ENCODE measurements at regions not wholly inside any gene's neighbourhood (a gene's known extent, or its start where the extent isn't known, plus 50 kb on each side); places are given as distances from the start of the nearest gene placed in this dataset.

DNA sequence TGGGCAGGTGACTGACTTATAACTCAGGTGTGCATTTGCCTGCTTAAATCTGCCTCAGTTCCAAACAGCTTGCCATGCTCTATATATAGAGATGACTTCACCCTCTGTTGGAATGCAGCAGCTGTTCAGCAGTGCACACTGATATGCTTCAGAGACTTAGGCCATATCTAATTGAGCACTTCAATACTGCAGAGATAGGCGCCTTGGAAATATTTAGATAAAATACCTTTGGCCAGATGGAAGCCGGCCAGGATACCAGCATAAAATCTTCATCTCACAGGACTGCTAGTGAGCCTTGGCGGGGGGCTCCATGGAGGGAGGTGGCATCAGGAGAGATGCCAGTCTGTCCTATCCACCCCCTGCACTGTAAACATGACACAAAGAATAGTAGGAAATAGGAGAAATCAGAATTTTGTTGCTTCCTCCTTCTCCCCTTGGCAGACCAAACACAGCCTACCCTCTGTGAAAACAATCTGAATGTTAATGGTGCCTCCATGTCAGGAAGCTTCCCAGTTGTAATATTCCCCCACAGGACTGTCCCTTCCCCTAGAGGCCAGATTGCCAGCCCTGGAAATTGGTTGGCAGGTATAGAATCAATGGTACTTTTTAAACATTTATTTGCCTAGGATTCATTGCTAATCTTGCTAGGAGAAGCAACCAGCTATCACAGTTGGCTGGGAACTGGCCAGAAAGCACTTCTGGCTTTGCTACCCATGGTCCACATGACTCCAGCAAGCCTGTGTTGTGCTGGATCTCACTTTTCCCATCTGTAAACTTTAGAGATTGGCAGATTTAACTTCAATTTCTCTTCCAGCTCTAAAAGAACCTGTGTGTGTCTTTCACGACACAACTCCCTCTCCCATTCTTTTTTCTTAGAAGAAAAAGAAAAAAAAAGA is 215.5 kb upstream of the KCNMB2 start:
- Mint-ChIP-seq H3K4me3 (ENCODE audit: unreplicated experiment) (no peak overlapping the region), H3K27ac (ENCODE audit: unreplicated experiment) (peak overlapping the region; percentile 84), H3K27me3 (ENCODE audit: low read depth) (no peaks in the 10 kb centered on the region), H3K9me3 (ENCODE audit: low read depth) (peaks cover 3% of the 10 kb centered on the region), H3K4me1 (ENCODE audit: low read depth) (peaks cover 42% of the 10 kb centered on the region), H3K36me3 (ENCODE audit: low read depth) (no peaks in the 10 kb centered on the region)
- TF ChIP-seq, protein P1, sequence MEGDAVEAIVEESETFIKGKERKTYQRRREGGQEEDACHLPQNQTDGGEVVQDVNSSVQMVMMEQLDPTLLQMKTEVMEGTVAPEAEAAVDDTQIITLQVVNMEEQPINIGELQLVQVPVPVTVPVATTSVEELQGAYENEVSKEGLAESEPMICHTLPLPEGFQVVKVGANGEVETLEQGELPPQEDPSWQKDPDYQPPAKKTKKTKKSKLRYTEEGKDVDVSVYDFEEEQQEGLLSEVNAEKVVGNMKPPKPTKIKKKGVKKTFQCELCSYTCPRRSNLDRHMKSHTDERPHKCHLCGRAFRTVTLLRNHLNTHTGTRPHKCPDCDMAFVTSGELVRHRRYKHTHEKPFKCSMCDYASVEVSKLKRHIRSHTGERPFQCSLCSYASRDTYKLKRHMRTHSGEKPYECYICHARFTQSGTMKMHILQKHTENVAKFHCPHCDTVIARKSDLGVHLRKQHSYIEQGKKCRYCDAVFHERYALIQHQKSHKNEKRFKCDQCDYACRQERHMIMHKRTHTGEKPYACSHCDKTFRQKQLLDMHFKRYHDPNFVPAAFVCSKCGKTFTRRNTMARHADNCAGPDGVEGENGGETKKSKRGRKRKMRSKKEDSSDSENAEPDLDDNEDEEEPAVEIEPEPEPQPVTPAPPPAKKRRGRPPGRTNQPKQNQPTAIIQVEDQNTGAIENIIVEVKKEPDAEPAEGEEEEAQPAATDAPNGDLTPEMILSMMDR (IDR thresholded peaks at IDR 0.05) = no peak
- DNase-seq (ENCODE audit: low spot score) = no peak

DNA sequence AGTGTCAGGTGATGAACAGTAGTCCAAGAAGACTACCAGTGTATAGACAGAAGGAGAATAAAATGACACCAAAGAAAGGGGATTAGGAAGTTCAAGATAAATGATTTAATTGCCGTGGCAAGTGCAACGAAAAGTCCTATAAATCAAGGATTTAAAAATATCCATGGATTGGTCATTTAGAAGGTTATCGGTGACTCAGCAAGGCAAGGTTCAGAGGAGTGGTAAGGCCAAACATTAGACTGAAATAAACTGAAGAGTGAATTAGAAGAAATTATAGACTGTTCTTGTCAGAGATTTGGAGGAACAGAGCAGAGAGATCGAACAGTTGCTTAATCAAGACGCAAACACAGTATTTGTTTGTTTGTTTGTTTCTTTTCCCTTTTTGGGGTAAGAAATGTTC is 211.9 kb upstream of the KCNMB2 start:
- no peaks in the 10 kb centered on the region for H3K27me3 Mint-ChIP-seq (ENCODE audit: low read depth)
- H3K4me1 Mint-ChIP-seq (ENCODE audit: low read depth) = peaks cover 38% of the 10 kb centered on the region
- no peak overlapping the region for H3K27ac Mint-ChIP-seq (ENCODE audit: unreplicated experiment)
- TF ChIP-seq, protein P1 (IDR thresholded peaks at IDR 0.05) = no peak
- no peak overlapping the region for H3K4me3 Mint-ChIP-seq (ENCODE audit: unreplicated experiment)
- DNase-seq (ENCODE audit: low spot score) = no peak
- peaks cover 3% of the 10 kb centered on the region for H3K9me3 Mint-ChIP-seq (ENCODE audit: low read depth)
- no peaks in the 10 kb centered on the region for H3K36me3 Mint-ChIP-seq (ENCODE audit: low read depth)

DNA sequence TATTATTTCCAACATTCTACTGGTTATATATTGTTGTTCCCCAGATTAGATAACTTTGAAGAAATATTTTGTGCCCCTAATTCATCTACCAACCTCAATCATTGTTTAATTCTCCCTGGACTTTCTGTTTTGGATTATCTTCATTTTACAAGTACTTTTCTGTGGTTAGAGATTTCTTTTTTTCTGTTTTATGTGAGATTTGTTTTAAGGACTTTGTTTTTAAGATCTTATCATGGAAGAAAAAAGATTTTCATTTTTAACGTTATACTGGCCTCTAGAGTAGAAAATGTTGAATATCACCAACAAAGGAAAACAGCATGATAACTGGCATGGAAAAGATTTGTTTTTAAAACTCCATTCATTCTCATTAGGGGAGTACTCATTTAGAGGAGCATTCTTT is 210.9 kb upstream of the KCNMB2 start:
- Mint-ChIP-seq H3K27ac (ENCODE audit: unreplicated experiment) (no peak overlapping the region), H3K36me3 (ENCODE audit: low read depth) (no peaks in the 10 kb centered on the region), H3K9me3 (ENCODE audit: low read depth) (peaks cover 3% of the 10 kb centered on the region), H3K4me3 (ENCODE audit: unreplicated experiment) (no peak overlapping the region), H3K4me1 (ENCODE audit: low read depth) (peaks cover 28% of the 10 kb centered on the region), H3K27me3 (ENCODE audit: low read depth) (no peaks in the 10 kb centered on the region)
- DNase-seq (ENCODE audit: low spot score) = no peak
- TF ChIP-seq, protein P1 (IDR thresholded peaks at IDR 0.05) = peak; percentile 91

DNA sequence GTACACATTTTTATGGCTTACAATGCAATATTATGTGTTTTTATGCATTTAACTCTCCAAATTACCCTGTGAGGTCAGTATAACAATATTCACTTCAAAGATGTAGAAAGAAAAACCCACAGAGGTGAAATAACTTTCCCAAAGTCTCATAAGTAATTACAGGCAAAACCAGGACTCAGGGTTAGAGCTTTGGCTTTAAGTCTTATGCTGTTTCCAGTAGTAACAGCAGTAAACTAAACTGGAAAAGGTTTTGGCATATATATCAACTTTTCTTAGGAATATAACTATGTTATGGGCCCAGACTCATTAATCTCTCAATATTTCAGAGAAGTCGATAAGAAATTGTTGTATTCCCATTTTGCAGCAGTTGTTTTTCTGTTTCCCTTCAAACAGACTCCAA is 206.3 kb upstream of the KCNMB2 start:
- no peak for DNase-seq (ENCODE audit: low spot score)
- Mint-ChIP-seq H3K36me3 (ENCODE audit: low read depth) (peaks cover 3% of the 10 kb centered on the region), H3K9me3 (ENCODE audit: low read depth) (peaks cover 7% of the 10 kb centered on the region), H3K27ac (ENCODE audit: unreplicated experiment) (no peak overlapping the region), H3K27me3 (ENCODE audit: low read depth) (no peaks in the 10 kb centered on the region), H3K4me3 (ENCODE audit: unreplicated experiment) (no peak overlapping the region), H3K4me1 (ENCODE audit: low read depth) (peaks cover 10% of the 10 kb centered on the region)
- TF ChIP-seq, protein P1 (IDR thresholded peaks at IDR 0.05) = no peak

DNA sequence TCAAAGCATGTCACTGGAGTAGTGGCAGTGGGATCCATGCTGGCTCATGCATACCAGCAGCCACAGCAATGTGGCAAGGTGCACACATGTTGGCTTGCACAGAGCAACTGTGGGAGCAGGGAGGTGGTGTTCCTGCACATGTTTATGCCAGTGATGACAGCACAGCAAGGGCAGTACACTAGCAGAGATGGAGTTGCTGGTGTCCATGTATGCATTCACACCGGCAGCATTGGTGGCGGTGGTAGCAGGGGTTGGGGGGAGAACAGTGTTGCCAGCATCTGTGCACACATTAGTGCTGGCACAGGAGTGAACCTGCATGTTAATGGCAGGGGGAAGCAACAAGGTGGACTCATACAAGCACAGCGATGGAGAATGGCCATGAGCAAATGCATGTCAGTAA is 202.0 kb upstream of the KCNMB2 start:
- Mint-ChIP-seq H3K4me1 (ENCODE audit: low read depth) (no peaks in the 10 kb centered on the region), H3K4me3 (ENCODE audit: unreplicated experiment) (no peak overlapping the region), H3K27me3 (ENCODE audit: low read depth) (no peaks in the 10 kb centered on the region), H3K36me3 (ENCODE audit: low read depth) (peaks cover 3% of the 10 kb centered on the region), H3K27ac (ENCODE audit: unreplicated experiment) (no peak overlapping the region), H3K9me3 (ENCODE audit: low read depth) (peaks cover 6% of the 10 kb centered on the region)
- TF ChIP-seq, protein P1 (IDR thresholded peaks at IDR 0.05) = no peak
- peak; percentile 52 for DNase-seq (ENCODE audit: low spot score)

Measured in chondrocyte (in vitro differentiated cells).